ENCODE measurements at regions not wholly inside any gene's neighbourhood (a gene's known extent, or its start where the extent isn't known, plus 50 kb on each side); places are given as distances from the start of the nearest gene placed in this dataset.

- TF ChIP-seq YY1 (IDR thresholded peaks at IDR 0.05; ENCODE audit: insufficient read depth, insufficient read length) = no peak
- no peak for TF ChIP-seq ZNF274 (IDR thresholded peaks at IDR 0.05; ENCODE audit: low read depth, low read length)
Observed at GRCh38 chr2:160905862-160906261, 254.4 kb upstream of the TANK start.
